ENCODE measurements at regions not wholly inside any gene's neighbourhood (a gene's known extent, or its start where the extent isn't known, plus 50 kb on each side); places are given as distances from the start of the nearest gene placed in this dataset.

DNA sequence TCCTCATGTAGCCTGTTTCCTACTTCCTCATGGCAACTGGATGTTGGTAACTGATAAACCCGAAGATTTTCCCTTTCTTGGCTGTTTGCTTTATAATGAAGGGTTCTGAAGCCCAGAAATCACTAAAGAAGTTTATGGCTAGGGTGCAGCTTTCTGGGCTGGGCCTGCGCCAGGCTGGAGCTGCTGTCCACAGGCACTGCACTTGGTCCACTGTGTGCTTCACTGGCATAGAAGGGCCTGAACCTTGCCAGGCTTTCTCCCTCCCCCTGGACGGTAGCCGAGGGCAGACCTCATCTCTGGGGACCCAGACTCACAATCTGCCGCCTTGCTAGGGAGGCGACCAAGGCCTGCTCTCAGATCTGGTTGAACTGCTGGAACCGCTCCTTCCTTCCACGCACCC lies 133.3 kb upstream of the SPRED2 start:
- Mint-ChIP-seq H3K27ac (no peak overlapping the region), H3K9me3 (no peaks in the 10 kb centered on the region), H3K4me3 (no peak overlapping the region), H3K4me1 (ENCODE audit: low read depth) (peaks cover 3% of the 10 kb centered on the region), H3K36me3 (ENCODE audit: low read depth) (no peaks in the 10 kb centered on the region), H3K27me3 (ENCODE audit: low read depth) (peaks cover 17% of the 10 kb centered on the region)

DNA sequence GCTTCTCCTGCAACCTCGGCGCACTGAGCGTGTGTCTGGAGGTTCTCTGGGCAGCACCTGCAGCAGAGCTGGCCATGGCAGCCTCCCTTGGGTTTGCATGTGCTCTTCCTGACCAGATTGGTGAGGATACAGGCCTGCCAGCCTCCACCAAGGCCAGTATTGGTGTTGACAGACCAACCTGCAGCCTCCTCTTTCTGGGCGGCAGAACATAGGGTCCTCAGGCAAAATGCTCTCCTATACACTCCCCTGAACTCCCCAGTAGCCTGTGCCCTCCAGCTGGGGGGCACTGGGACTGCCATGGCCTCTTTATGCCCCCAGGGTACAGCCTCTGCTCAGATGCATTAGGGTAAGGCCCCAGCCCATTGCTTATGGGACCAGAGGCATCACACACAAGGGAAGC lies 131.9 kb upstream of the SPRED2 start:
- Mint-ChIP-seq H3K27ac (no peak overlapping the region), H3K4me1 (ENCODE audit: low read depth) (peaks cover 3% of the 10 kb centered on the region), H3K9me3 (no peaks in the 10 kb centered on the region), H3K4me3 (no peak overlapping the region), H3K27me3 (ENCODE audit: low read depth) (peaks cover 17% of the 10 kb centered on the region), H3K36me3 (ENCODE audit: low read depth) (no peaks in the 10 kb centered on the region)

DNA sequence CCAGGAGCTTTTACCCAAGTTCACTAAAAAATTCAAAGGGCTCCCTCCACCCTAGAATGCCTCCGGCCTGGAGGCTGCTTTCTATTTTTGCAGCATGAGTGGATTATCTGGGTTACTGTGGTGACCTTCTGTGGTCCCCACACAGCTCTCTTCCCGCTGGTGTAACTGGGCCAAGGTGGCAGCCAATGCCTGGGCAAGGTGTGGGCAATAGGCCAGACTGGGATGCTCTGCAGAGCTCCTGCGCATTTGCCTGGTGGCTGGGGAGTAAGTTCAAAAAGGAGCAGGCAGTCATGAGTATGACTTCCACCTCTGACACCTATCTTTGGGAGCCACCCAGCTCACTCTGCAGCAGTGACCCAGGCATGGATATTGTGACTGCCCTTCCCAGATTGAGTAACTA lies 130.5 kb upstream of the SPRED2 start:
- H3K4me3 Mint-ChIP-seq = no peak overlapping the region
- no peak overlapping the region for H3K27ac Mint-ChIP-seq
- H3K9me3 Mint-ChIP-seq = no peaks in the 10 kb centered on the region
- peaks cover 16% of the 10 kb centered on the region for H3K27me3 Mint-ChIP-seq (ENCODE audit: low read depth)
- H3K4me1 Mint-ChIP-seq (ENCODE audit: low read depth) = peaks cover 3% of the 10 kb centered on the region
- no peaks in the 10 kb centered on the region for H3K36me3 Mint-ChIP-seq (ENCODE audit: low read depth)

DNA sequence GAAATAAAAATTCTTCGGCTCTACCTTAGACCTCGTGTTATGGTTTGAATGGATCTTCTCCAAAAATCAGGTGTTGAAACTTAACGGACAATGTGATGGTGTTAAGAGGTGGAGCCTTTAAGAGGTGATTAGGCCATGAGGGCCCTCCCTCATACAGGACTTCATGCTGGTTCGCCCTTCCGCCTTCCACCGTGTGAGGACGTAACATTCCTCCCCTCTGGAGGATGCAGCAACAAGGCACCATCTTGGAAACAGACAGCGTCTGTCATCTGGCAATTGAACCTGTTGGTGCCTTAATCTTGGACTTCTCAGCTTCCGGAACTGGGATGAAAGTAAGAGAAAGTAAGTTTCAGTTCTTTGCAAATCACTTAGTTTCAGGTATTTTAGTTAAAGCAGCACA lies 126.3 kb upstream of the SPRED2 start:
- peaks cover 8% of the 10 kb centered on the region for H3K4me1 Mint-ChIP-seq (ENCODE audit: low read depth)
- no peak overlapping the region for H3K27ac Mint-ChIP-seq
- no peak overlapping the region for H3K4me3 Mint-ChIP-seq
- H3K36me3 Mint-ChIP-seq (ENCODE audit: low read depth) = no peaks in the 10 kb centered on the region
- peaks cover 27% of the 10 kb centered on the region for H3K27me3 Mint-ChIP-seq (ENCODE audit: low read depth)
- H3K9me3 Mint-ChIP-seq = no peaks in the 10 kb centered on the region

DNA sequence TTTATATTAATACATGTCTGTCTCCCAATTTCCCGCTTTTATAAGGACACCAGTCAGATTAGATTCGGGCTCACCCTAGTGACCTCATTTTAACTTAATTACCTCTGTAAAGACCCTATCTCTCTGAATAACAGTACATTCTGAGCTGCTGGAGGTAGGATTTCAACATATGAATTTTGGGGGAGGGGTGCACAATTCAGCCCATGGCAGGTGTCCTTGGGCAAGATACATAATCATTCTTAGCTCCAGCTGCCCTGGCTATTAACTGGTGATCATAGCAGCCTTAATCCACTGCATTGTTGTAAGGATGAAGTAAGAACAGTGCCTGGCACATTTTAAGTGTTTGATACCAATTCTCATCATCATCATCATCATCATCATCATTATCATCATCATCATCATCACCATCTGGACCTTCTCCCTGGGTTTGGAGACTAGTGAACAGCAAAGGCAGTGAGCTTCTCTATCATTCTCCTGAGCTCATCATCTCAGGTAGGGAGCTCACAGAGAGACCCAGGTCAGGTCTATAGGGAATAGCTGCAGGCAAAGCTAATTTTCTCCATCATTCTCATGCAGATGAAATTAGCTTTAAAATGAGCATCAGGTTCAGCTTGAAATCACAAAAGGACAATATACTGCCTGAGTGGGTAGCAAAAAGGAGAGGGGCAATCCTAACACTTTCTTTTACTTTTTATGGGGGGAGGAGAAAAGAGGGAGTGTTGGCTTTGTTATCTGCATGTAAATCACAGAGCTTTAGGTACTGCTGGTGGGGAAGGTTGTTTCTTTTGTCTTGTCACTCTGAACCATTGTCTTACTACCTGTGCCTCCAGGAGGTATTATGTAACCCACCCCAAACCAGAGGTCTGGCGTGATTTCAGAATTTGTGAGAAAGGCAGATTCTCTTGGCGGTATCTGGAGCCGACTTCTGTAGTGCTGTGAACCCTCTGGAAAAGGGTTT lies 125.5 kb upstream of the SPRED2 start:
- no peaks in the 10 kb centered on the region for H3K36me3 Mint-ChIP-seq (ENCODE audit: low read depth)
- peaks cover 12% of the 10 kb centered on the region for H3K4me1 Mint-ChIP-seq (ENCODE audit: low read depth)
- no peak overlapping the region for H3K4me3 Mint-ChIP-seq
- H3K27ac Mint-ChIP-seq = no peak overlapping the region
- peaks cover 31% of the 10 kb centered on the region for H3K27me3 Mint-ChIP-seq (ENCODE audit: low read depth)
- no peaks in the 10 kb centered on the region for H3K9me3 Mint-ChIP-seq

DNA sequence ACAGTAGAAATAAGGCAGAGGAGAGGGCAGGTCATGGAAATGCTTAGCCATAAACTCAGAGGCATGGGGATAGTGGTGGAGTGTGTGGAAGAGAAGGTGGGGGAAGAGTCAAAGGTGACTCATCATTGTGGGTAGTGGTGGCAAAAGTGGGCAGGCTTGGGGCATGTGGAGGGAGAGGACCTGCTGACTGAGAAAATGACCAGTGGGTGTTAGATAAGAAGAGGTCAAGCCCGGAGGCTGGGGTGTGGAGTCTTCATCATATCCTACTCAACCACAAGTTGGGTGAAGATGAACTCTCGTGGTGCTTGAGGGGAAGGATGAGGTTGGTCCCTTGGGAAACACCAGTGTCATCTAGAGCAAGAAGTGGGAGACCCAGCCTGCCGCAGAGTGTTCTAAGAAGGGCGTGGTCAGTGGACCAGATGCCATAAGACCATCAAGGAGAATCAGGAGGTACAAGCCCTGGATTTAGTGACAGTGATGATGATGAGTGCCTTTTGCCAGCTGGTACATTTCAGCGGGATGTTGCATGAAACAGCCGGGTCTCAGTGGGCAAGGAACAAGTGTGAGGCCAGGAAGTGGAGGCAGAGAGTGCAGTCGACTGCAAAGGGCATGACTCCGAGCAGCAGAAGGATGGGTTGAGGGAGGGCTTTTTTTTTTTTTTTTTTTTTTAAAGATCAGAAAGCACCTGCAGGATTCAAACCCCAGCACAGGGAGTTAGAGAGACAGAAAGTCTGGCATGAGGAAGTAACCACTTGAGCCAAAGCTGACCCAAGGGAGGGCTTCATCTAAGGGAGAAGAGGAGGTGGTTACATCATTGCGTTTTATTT lies 122.6 kb upstream of the SPRED2 start:
- Mint-ChIP-seq H3K9me3 (no peaks in the 10 kb centered on the region), H3K27me3 (ENCODE audit: low read depth) (peaks cover 27% of the 10 kb centered on the region), H3K4me1 (ENCODE audit: low read depth) (peaks cover 12% of the 10 kb centered on the region), H3K36me3 (ENCODE audit: low read depth) (no peaks in the 10 kb centered on the region), H3K27ac (no peak overlapping the region), H3K4me3 (no peak overlapping the region)

DNA sequence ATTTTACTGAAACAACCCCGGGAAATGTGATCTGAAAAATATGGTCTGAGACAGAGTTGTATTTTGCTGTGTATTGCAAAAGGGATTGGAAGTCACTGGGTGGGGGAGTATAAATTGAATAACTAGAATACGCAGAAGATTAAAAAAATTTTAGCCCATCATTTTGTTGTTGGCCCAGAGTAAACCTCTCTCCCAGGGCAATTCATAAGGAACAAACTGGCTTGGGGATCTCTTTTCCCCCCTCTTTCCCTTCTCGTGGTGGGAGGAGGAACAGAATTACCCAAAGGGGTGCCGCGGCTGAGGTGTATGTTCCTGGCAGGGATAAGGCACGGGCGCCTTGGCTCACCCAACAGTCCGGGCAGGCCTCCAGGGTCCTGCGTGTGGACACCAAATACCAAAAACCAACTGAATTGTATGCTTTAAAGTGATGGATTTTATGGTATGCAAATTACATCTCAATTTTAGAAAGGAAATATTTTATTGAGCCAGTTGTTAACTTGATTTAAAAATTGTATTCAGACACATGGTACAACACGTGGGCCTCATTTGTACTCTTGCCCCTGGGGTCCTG lies 121.2 kb upstream of the SPRED2 start:
- no peaks in the 10 kb centered on the region for H3K36me3 Mint-ChIP-seq (ENCODE audit: low read depth)
- H3K4me3 Mint-ChIP-seq = no peak overlapping the region
- H3K4me1 Mint-ChIP-seq (ENCODE audit: low read depth) = peaks cover 12% of the 10 kb centered on the region
- peaks cover 27% of the 10 kb centered on the region for H3K27me3 Mint-ChIP-seq (ENCODE audit: low read depth)
- H3K9me3 Mint-ChIP-seq = no peaks in the 10 kb centered on the region
- peak overlapping the region; percentile 58 for H3K27ac Mint-ChIP-seq

DNA sequence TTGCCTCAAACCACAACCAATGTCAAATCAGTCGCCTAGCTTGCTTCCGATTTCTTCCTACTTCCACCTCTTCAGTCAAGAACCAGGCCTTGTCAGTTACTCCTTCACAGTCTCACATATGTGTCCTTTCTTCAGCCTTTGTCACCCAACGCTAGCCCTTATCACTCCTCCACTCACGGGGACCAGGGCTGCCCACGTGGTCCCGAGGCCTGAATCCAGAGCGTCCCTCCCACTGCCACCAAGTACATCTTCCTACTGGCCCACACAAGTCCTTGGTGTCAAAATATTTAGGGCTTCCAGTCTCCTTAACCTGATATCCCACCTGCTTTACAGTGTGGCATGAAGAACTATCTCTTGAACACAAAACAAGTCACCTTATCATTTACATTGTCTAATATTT lies 119.1 kb upstream of the SPRED2 start:
- no peak overlapping the region for H3K4me3 Mint-ChIP-seq
- no peak overlapping the region for H3K27ac Mint-ChIP-seq
- peaks cover 12% of the 10 kb centered on the region for H3K4me1 Mint-ChIP-seq (ENCODE audit: low read depth)
- peaks cover 21% of the 10 kb centered on the region for H3K27me3 Mint-ChIP-seq (ENCODE audit: low read depth)
- H3K36me3 Mint-ChIP-seq (ENCODE audit: low read depth) = no peaks in the 10 kb centered on the region
- H3K9me3 Mint-ChIP-seq = no peaks in the 10 kb centered on the region

DNA sequence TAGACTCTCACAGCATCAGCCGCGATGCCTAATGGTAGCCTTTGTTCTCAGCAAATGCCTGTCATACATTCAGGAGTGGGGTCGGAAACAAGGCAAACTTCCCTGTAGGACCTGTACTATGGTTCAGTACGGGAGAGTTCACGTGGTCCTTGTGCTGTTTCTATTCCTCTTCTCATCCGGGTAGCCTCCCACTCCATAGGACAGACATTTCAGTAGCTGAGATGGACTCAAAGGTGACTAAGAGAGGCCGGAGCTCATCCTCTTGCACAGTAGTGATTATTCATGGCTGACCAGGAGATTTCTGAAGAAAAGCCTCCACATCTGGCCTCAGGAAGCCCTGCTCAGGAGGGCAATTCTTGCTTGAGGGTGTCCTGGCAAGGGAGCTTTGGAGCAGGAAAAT lies 117.8 kb upstream of the SPRED2 start:
- Mint-ChIP-seq H3K27ac (no peak overlapping the region), H3K27me3 (ENCODE audit: low read depth) (peaks cover 13% of the 10 kb centered on the region), H3K4me1 (ENCODE audit: low read depth) (peaks cover 15% of the 10 kb centered on the region), H3K4me3 (no peak overlapping the region), H3K36me3 (ENCODE audit: low read depth) (no peaks in the 10 kb centered on the region), H3K9me3 (no peaks in the 10 kb centered on the region)

DNA sequence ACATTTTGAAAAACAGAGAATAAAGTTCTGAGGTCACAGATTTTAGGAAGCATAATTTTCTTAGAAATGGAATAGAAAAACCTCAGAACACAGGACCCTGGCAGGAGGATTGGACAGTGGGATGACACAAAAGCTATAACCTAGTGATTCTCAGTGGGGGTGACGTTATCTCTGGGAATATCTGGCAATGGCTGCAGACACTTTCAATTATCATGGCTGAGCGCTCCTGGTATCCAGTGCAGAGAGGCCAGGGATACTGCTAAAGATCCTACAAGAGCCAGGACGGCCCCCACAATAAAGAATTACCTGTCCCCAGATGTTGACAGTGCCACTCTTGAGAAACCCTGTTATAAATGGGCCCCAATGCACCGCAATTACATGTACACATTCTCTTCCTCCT lies 117.2 kb upstream of the SPRED2 start:
- no peak overlapping the region for H3K27ac Mint-ChIP-seq
- H3K27me3 Mint-ChIP-seq (ENCODE audit: low read depth) = peaks cover 7% of the 10 kb centered on the region
- H3K4me1 Mint-ChIP-seq (ENCODE audit: low read depth) = peaks cover 9% of the 10 kb centered on the region
- no peaks in the 10 kb centered on the region for H3K9me3 Mint-ChIP-seq
- no peaks in the 10 kb centered on the region for H3K36me3 Mint-ChIP-seq (ENCODE audit: low read depth)
- no peak overlapping the region for H3K4me3 Mint-ChIP-seq

DNA sequence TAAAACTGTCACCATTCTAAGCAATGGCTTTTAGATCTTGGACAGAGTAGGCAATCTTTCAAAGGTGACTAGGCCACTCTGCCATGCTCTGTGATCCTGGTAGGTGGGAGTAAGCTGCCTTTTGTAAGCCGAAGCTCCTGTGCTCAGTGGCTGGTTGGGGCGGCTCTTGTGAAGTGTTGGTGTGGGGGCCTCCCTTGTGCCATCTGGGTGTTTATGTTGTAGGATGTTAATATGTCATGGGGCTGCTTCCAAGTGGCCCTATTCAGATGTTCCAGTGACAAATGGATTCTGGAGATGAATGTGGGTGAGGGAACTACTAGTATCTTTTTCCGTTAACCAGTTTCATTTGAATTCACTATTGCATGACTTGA lies 116.8 kb upstream of the SPRED2 start:
- no peaks in the 10 kb centered on the region for H3K9me3 Mint-ChIP-seq
- H3K4me3 Mint-ChIP-seq = no peak overlapping the region
- no peaks in the 10 kb centered on the region for H3K36me3 Mint-ChIP-seq (ENCODE audit: low read depth)
- H3K27ac Mint-ChIP-seq = no peak overlapping the region
- H3K4me1 Mint-ChIP-seq (ENCODE audit: low read depth) = peaks cover 7% of the 10 kb centered on the region
- peaks cover 4% of the 10 kb centered on the region for H3K27me3 Mint-ChIP-seq (ENCODE audit: low read depth)

DNA sequence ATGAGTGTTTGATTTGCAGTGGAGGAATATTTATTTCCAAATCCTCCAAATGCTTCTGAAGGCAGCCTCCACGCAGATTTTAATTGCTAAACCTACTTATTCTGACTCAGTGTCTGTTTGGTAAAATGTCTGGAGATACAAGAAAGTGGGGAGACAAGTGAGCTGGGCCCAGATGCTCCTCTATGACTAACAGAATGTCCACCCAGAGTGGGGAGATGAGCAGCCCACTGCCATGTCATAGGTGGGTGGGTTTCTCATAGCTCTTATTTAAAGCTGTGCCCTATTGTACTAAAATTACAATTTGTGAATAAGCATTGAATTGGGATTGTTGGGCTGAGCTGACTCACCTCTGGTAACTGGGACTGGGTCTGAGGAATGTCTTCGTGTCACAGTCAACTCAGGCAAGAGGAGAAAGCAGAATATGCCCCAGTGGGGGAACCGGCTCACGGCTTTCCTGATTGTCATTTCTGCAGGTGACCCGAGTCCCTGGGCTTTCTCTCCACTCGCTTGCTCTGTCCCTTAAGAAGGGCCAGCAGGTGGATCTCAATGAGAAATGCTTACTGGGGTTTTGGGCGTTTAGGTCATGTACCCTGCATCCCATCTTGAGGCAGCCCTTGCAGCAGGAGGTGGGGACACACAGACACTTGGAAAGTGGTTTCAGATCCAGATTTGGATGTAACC lies 116.3 kb upstream of the SPRED2 start:
- Mint-ChIP-seq H3K36me3 (ENCODE audit: low read depth) (no peaks in the 10 kb centered on the region), H3K4me3 (no peak overlapping the region), H3K27ac (no peak overlapping the region), H3K9me3 (no peaks in the 10 kb centered on the region), H3K4me1 (ENCODE audit: low read depth) (peaks cover 7% of the 10 kb centered on the region), H3K27me3 (ENCODE audit: low read depth) (peaks cover 4% of the 10 kb centered on the region)

DNA sequence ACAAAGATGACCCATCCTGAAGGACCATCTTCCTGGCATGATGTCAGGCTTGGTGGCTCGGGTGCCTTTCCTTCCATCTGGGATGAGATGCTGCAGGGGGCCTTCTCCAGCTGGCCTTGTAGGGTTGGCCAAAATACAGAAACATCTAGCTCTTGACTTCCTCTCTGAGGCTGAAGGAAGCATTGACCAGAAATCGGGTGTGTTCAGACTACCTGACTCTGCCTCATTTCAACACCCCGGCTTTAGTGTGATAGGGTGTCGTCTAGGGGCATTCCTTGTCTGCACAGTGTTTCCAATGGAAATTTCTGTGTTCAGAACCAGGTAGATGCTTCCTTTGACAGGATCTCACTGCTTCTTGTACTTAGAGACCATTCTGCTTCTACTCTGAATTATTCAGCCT lies 115.7 kb upstream of the SPRED2 start:
- no peaks in the 10 kb centered on the region for H3K9me3 Mint-ChIP-seq
- H3K27ac Mint-ChIP-seq = no peak overlapping the region
- no peak overlapping the region for H3K4me3 Mint-ChIP-seq
- no peaks in the 10 kb centered on the region for H3K36me3 Mint-ChIP-seq (ENCODE audit: low read depth)
- H3K27me3 Mint-ChIP-seq (ENCODE audit: low read depth) = peaks cover under 1% of the 10 kb centered on the region
- peaks cover 3% of the 10 kb centered on the region for H3K4me1 Mint-ChIP-seq (ENCODE audit: low read depth)
